Omental fat pad (tissue), 3 donors: ENCODE measurements at regions not wholly inside any gene's neighbourhood (a gene's known extent, or its start where the extent isn't known, plus 50 kb on each side); places are given as distances from the start of the nearest gene placed in this dataset.

Experiments
- ATAC-seq: fragments of 150-250 bp; one replicate; pipeline ENCODE4 v1.9.1; 2016; ENCODE audit warnings: mild to moderate bottlenecking, moderate library complexity; ENCODE audit not compliant: low FRiP score
- DNase-seq: peaks from one replicate; pipeline ENCODE4 v3.0.0-alpha.2; 2019; ENCODE audit warnings: low spot score
- TF ChIP-seq, protein P1 (sequence below), 3 donors: fragments of 450-650 bp; IDR thresholded peaks; one replicate each; pipeline ENCODE4 v1.5.1; 2016 to 2017; ENCODE audit warnings: antibody characterized with exemption in 3 of 3, mild to moderate bottlenecking in 3 of 3, moderate library complexity in 2 of 3

- no peak for DNase-seq
- TF ChIP-seq, protein P1, sequence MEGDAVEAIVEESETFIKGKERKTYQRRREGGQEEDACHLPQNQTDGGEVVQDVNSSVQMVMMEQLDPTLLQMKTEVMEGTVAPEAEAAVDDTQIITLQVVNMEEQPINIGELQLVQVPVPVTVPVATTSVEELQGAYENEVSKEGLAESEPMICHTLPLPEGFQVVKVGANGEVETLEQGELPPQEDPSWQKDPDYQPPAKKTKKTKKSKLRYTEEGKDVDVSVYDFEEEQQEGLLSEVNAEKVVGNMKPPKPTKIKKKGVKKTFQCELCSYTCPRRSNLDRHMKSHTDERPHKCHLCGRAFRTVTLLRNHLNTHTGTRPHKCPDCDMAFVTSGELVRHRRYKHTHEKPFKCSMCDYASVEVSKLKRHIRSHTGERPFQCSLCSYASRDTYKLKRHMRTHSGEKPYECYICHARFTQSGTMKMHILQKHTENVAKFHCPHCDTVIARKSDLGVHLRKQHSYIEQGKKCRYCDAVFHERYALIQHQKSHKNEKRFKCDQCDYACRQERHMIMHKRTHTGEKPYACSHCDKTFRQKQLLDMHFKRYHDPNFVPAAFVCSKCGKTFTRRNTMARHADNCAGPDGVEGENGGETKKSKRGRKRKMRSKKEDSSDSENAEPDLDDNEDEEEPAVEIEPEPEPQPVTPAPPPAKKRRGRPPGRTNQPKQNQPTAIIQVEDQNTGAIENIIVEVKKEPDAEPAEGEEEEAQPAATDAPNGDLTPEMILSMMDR (IDR thresholded peaks at IDR 0.05): no peak
- no peak for ATAC-seq
Measured at GRCh38 chr9:82581516-82581915, 481.4 kb downstream of the RASEF start.

GRCh38 chr9:82581935-82582334, 481.0 kb downstream of the RASEF start:
- DNase-seq (no peak), ATAC-seq (no peak)
- TF ChIP-seq, protein P1 (IDR thresholded peaks at IDR 0.05): no peak

- DNase-seq (no peak), ATAC-seq (no peak)
- TF ChIP-seq, protein P1 (IDR thresholded peaks at IDR 0.05): no peak
Measured at GRCh38 chr9:82582693-82583092, 480.2 kb downstream of the RASEF start.

DNA sequence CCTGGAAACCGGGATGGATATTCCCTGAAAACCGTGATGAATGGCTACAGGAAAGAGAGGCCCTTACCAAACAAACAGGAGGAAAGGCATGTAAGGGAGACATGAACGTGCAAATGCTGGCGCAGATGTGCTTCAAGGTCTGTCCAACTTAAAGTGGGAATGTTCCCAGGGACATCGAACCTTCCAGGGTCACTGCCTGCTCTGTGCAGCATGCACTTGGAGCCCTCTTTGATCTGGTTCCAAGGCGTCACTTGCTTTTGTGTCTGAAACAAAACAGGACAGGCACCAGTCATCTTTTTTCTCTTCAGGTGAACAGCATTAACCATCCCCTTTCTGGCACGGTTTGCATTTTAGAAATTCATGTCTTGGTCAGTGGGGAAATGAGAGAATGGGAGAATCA, 479.4 kb downstream of the RASEF start:
- no peak for ATAC-seq
- TF ChIP-seq, protein P1 (IDR thresholded peaks at IDR 0.05): no peak
- no peak for DNase-seq

- no peak for DNase-seq
- TF ChIP-seq, protein P1 (IDR thresholded peaks at IDR 0.05): no peak
- ATAC-seq: no peak
Measured at GRCh38 chr9:82584349-82584863, 478.5 kb downstream of the RASEF start.

GRCh38 chr9:82586918-82587356, 476.0 kb downstream of the RASEF start:
- TF ChIP-seq, protein P1 (IDR thresholded peaks at IDR 0.05): no peak
- no peak for ATAC-seq
- DNase-seq: no peak

DNA sequence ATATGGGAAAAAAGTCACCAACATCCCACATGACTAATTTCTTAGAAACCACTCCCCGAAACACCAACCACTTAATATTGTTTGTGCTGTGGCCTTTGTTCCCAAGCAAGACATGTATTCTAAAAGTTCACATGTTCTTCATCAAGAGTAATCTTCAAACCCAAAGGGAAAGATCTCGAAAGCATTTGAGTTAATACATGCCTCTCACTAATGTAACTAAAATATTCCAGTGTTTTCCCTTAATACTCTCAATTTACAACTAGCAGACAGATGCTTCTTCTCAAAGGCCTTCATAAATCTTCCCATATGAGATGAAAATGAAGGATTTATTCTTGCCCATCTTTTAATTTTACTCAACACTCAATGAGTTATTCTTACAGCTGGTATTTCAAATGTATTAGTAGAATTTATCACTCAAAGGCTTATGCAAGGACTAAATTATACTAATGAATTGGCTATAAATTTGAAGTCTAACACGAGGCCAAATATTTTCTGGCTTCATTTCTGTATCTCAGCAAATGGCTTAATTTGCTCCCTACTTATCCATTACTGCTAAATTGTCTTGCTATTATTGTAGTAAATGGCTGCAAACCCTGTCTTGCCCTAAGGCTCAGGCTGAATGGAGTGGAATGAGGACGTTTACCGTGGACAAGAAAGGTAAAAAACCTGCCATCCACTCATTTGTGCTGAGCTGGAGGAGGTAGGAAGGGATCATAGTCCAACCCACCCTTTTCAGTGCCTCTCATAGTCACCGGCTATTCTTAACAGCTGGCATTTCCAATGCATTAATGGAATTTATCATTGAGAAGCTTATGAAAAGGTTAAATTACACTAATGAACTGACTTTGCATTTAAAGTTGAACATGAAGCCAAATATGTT, 474.4 kb downstream of the RASEF start:
- TF ChIP-seq, protein P1 (IDR thresholded peaks at IDR 0.05): no peak
- DNase-seq: no peak
- ATAC-seq: no peak
